ENCODE measurements at regions not wholly inside any gene's neighbourhood (a gene's known extent, or its start where the extent isn't known, plus 50 kb on each side); places are given as distances from the start of the nearest gene placed in this dataset.
A peak's percentile ranks its signal among the peaks of the same experiment; 100 is the strongest.

DNA sequence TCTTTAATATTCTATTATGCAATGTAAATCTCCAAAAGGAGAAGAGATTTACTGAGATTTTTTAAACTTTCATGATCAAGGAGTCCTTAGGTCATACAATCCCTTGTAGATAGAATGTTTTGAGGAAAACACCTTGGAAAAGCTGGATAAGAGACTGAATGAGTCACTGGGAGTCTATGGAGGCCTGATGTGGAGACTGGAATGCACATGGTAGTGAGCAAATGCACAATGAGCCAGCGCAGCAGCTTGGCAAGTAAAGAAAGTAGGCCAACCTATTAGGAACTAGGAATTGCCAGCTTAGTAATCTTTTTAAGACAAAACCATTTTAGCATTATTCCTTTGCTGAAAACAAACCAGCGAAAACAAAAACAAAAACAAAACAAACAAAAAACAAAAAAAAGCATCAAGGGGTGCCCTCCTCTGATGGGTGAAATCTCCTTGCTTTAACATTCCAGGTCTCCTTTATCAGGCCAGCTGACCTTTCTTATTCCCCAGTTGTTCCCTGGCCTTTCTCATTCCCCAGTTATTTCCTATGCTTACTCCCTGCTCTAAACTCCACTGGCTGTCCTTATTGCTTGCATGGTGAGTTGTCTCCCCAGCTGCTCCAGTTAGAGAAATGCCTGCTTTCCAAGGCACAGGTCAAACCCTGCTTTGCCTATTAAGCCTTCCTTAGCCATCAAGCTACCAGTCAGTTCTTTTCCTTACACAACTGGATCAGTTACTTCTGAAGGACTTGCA, 135.8 kb downstream of the PLCE1 start:
- Histone ChIP-seq H3K27ac (no peak overlapping the region), H3K27me3 (no peaks in the 10 kb centered on the region), H3K4me1 (no peaks in the 10 kb centered on the region), H3K36me3 (no peaks in the 10 kb centered on the region), H3K4me3 (no peak overlapping the region), H3K9me3 (no peaks in the 10 kb centered on the region)
- no peak for TF ChIP-seq POLR2A (IDR thresholded peaks at IDR 0.05)
- TF ChIP-seq, protein P1, sequence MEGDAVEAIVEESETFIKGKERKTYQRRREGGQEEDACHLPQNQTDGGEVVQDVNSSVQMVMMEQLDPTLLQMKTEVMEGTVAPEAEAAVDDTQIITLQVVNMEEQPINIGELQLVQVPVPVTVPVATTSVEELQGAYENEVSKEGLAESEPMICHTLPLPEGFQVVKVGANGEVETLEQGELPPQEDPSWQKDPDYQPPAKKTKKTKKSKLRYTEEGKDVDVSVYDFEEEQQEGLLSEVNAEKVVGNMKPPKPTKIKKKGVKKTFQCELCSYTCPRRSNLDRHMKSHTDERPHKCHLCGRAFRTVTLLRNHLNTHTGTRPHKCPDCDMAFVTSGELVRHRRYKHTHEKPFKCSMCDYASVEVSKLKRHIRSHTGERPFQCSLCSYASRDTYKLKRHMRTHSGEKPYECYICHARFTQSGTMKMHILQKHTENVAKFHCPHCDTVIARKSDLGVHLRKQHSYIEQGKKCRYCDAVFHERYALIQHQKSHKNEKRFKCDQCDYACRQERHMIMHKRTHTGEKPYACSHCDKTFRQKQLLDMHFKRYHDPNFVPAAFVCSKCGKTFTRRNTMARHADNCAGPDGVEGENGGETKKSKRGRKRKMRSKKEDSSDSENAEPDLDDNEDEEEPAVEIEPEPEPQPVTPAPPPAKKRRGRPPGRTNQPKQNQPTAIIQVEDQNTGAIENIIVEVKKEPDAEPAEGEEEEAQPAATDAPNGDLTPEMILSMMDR (IDR thresholded peaks at IDR 0.05) = no peak
- ATAC-seq (no peak), DNase-seq (no peak)
- intact Hi-C loops (cut with DNase I) = no loop called here
- 95% methylated on average over 2 of the region's 2 CpGs for WGBS (ENCODE audit: insufficient coverage, low coverage, low lambda C conversion rate, missing lambda C conversion rate)

- Histone ChIP-seq H3K27ac (no peak overlapping the region), H3K27me3 (no peaks in the 10 kb centered on the region), H3K36me3 (no peaks in the 10 kb centered on the region), H3K9me3 (no peaks in the 10 kb centered on the region), H3K4me1 (no peaks in the 10 kb centered on the region), H3K4me3 (no peak overlapping the region)
- 62% methylated on average over 3 of the region's 3 CpGs for WGBS (ENCODE audit: insufficient coverage, low coverage, low lambda C conversion rate, missing lambda C conversion rate)
- DNase-seq (no peak), ATAC-seq (no peak)
- TF ChIP-seq, protein P1 (IDR thresholded peaks at IDR 0.05) = no peak
- no peak for TF ChIP-seq POLR2A (IDR thresholded peaks at IDR 0.05)
- intact Hi-C loops (cut with DNase I) = no loop called here
These were observed 138.2 kb downstream of the PLCE1 start for GRCh38 chr10:94131885-94132284.

- Histone ChIP-seq H3K4me1 (no peaks in the 10 kb centered on the region), H3K36me3 (no peaks in the 10 kb centered on the region), H3K27me3 (no peaks in the 10 kb centered on the region), H3K9me3 (no peaks in the 10 kb centered on the region), H3K27ac (no peak overlapping the region), H3K4me3 (no peak overlapping the region)
- TF ChIP-seq, protein P1 (IDR thresholded peaks at IDR 0.05) = no peak
- no peak for TF ChIP-seq POLR2A (IDR thresholded peaks at IDR 0.05)
- intact Hi-C loops (cut with DNase I) = no loop called here
- DNase-seq (peak; percentile 76 to 85 (median 81)), ATAC-seq (peak; percentile 79 to 98 (median 94))
These were observed 139.5 kb downstream of the PLCE1 start for GRCh38 chr10:94133239-94133638.

DNA sequence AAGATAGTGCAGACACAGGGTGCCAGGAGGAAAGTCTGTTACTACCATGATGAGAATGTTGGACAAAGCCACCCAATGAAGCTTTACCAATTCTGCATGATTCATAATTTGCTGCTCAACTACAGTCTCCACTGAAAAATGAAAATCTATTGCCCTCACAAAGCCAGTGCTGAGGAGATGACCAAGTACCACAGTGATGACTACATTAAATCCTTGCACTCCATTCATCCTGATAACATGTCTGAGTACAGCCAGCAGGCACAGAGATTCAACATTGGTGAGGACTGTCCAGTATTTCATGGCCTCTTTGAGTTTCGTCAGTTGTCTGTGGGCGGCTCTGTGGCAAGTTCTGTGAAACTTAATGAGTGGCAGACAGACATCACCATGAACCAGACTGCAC, 144.0 kb downstream of the PLCE1 start:
- WGBS (ENCODE audit: insufficient coverage, low coverage, low lambda C conversion rate, missing lambda C conversion rate) = no CpG with 5 or more reads among the region's 2 CpGs
- no peak overlapping the region for H3K4me3 ChIP-seq
- DNase-seq = no peak
- no peaks in the 10 kb centered on the region for H3K9me3 ChIP-seq
- H3K27me3 ChIP-seq = no peaks in the 10 kb centered on the region
- ATAC-seq = no peak
- no peak for TF ChIP-seq POLR2A (IDR thresholded peaks at IDR 0.05)
- TF ChIP-seq, protein P1 (IDR thresholded peaks at IDR 0.05) = no peak
- no peaks in the 10 kb centered on the region for H3K36me3 ChIP-seq
- no peak overlapping the region for H3K27ac ChIP-seq
- intact Hi-C loops (cut with DNase I) = no loop called here
- H3K4me1 ChIP-seq = no peaks in the 10 kb centered on the region

DNA sequence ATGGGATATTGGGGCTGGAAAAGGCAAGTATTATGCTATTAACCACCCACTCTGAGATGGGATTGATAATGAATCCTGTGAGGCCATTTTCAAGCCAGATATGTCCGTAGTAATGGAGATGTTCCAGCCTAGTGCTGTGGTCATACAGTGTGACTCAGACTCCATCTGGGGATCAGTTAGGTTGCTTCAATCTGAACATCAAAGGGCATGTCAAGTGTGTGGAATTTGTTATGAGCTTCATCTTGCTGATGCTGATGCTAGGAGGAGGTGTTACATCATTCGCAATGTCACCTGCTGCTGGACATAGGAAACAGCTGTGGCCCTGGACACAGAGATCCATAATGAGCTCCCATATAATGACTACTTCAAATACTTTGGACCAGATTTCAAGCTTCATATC, 144.7 kb downstream of the PLCE1 start:
- intact Hi-C loops (cut with DNase I) = no loop called here
- H3K9me3 ChIP-seq = no peaks in the 10 kb centered on the region
- no peaks in the 10 kb centered on the region for H3K27me3 ChIP-seq
- H3K4me3 ChIP-seq = no peak overlapping the region
- 100% methylated on average over 1 of the region's 2 CpGs for WGBS (ENCODE audit: insufficient coverage, low coverage, low lambda C conversion rate, missing lambda C conversion rate)
- no peak for DNase-seq
- ATAC-seq = no peak
- H3K27ac ChIP-seq = no peak overlapping the region
- TF ChIP-seq, protein P1 (IDR thresholded peaks at IDR 0.05) = no peak
- no peak for TF ChIP-seq POLR2A (IDR thresholded peaks at IDR 0.05)
- no peaks in the 10 kb centered on the region for H3K36me3 ChIP-seq
- no peaks in the 10 kb centered on the region for H3K4me1 ChIP-seq

All from right lobe of liver (tissue), 6 donors.